B cell (primary cell): ENCODE measurements at regions not wholly inside any gene's neighbourhood (a gene's known extent, or its start where the extent isn't known, plus 50 kb on each side); places are given as distances from the start of the nearest gene placed in this dataset.

Experiments used
- EZH2 ChIP-seq: IDR thresholded peaks from 2 replicates; pipeline ENCODE4 v1.6.1; 2012; ENCODE audit warnings: borderline replicate concordance, low read depth, mild to moderate bottlenecking, moderate library complexity, low read length; ENCODE audit not compliant: insufficient read depth, poor library complexity, severe bottlenecking
- TF ChIP-seq, protein P1 (sequence below): fragments of 200-600 bp; IDR thresholded peaks from one replicate; pipeline ENCODE4 v1.8.0; 2022; ENCODE audit warnings: antibody characterized with exemption, mild to moderate bottlenecking

GRCh38 chr12:90174198-90174510 is 465.5 kb upstream of the ATP2B1 start:
- TF ChIP-seq, protein P1, sequence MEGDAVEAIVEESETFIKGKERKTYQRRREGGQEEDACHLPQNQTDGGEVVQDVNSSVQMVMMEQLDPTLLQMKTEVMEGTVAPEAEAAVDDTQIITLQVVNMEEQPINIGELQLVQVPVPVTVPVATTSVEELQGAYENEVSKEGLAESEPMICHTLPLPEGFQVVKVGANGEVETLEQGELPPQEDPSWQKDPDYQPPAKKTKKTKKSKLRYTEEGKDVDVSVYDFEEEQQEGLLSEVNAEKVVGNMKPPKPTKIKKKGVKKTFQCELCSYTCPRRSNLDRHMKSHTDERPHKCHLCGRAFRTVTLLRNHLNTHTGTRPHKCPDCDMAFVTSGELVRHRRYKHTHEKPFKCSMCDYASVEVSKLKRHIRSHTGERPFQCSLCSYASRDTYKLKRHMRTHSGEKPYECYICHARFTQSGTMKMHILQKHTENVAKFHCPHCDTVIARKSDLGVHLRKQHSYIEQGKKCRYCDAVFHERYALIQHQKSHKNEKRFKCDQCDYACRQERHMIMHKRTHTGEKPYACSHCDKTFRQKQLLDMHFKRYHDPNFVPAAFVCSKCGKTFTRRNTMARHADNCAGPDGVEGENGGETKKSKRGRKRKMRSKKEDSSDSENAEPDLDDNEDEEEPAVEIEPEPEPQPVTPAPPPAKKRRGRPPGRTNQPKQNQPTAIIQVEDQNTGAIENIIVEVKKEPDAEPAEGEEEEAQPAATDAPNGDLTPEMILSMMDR: no peak
- no peak for TF ChIP-seq EZH2
